Muscle layer of duodenum (tissue), 2 donors: ENCODE measurements at regions not wholly inside any gene's neighbourhood (a gene's known extent, or its start where the extent isn't known, plus 50 kb on each side); places are given as distances from the start of the nearest gene placed in this dataset.

Experiments
- H3K27ac ChIP-seq: one replicate; pipeline ENCODE4 v1.7.0; 2013; ENCODE audit warnings: mild to moderate bottlenecking, low read length
- H3K27me3 ChIP-seq: one replicate; pipeline ENCODE4 v1.7.0; 2013; ENCODE audit warnings: low read depth, mild to moderate bottlenecking, control low read depth, low read length
- H3K36me3 ChIP-seq, 2 donors: one replicate each; pipeline ENCODE4 v1.7.0; 2013; ENCODE audit warnings: low read length in 2 of 2, control low read depth in 1 of 2, mild to moderate bottlenecking in 1 of 2; ENCODE audit not compliant: insufficient read depth in 2 of 2, control insufficient read depth in 1 of 2
- H3K4me1 ChIP-seq, 2 donors: one replicate each; pipeline ENCODE4 v1.7.0; 2013; ENCODE audit warnings: low read length in 2 of 2, mild to moderate bottlenecking in 2 of 2, control low read depth in 1 of 2, moderate library complexity in 1 of 2; ENCODE audit not compliant: insufficient read depth in 2 of 2, control insufficient read depth in 1 of 2
- H3K4me3 ChIP-seq, 2 donors: one replicate each; pipeline ENCODE4 v1.7.0; 2013; ENCODE audit warnings: low read length in 2 of 2, low read depth in 1 of 2, mild to moderate bottlenecking in 1 of 2
- H3K9me3 ChIP-seq, 2 donors: one replicate each; pipeline ENCODE4 v1.7.0; 2013; ENCODE audit warnings: low read length in 2 of 2, control low read depth in 1 of 2, mild to moderate bottlenecking in 1 of 2; ENCODE audit not compliant: control insufficient read depth in 1 of 2
- donor health status: healthy.

DNA sequence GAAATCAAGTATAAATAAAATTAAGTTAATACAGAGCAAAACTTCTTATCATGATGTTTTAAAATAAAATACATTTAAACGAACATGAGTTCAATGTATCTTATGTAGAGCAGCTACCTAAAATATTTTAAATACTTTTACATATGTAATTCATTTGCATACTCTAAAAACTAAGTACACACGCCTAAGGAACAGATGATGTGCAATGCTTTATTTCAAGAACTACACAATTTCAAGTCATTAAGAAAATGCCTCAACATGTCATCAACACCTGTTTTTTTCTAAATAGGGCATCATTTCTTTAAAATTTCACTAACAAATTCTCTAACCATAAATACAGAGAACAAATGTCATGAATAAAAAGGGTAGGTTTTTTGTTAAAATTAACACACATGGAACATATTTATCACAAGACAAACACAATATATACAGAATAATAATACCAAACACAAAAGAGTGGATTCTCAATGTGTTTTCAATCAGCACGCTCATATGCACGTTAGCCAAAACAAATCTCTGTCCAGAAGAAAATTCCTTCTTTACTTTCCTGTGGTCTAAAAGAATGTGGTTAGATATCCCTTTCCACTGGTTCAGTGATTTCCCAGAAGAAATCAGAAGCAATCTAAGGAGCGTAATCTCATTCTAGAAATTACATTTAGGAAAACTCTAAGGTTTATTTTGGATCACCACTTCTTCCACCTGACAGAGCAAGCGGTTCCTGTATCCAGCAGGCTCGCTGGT, 73.0 kb upstream of the PFKP start:
- H3K27ac ChIP-seq: no peak overlapping the region
- H3K36me3 ChIP-seq: no peaks in the 10 kb centered on the region
- no peaks in the 10 kb centered on the region for H3K27me3 ChIP-seq
- H3K9me3 ChIP-seq: peaks cover 4 to 6% of the 10 kb centered on the region in 2 donors
- H3K4me1 ChIP-seq: no peaks in the 10 kb centered on the region
- no peak overlapping the region for H3K4me3 ChIP-seq

GRCh38 chr10:2993636-2994035, 73.7 kb upstream of the PFKP start:
- no peak overlapping the region for H3K27ac ChIP-seq
- no peaks in the 10 kb centered on the region for H3K36me3 ChIP-seq
- no peaks in the 10 kb centered on the region for H3K4me1 ChIP-seq
- peaks cover 11 to 13% of the 10 kb centered on the region in 2 donors for H3K9me3 ChIP-seq
- no peak overlapping the region for H3K4me3 ChIP-seq
- peaks cover 5% of the 10 kb centered on the region for H3K27me3 ChIP-seq

- peaks cover 11 to 13% of the 10 kb centered on the region in 2 donors for H3K9me3 ChIP-seq
- no peak overlapping the region for H3K27ac ChIP-seq
- no peaks in the 10 kb centered on the region for H3K4me1 ChIP-seq
- peaks cover 5% of the 10 kb centered on the region for H3K27me3 ChIP-seq
- H3K36me3 ChIP-seq: no peaks in the 10 kb centered on the region
- no peak overlapping the region for H3K4me3 ChIP-seq
Measured at GRCh38 chr10:2992401-2993198, 74.7 kb upstream of the PFKP start.

GRCh38 chr10:2990764-2991163, 76.6 kb upstream of the PFKP start:
- Histone ChIP-seq H3K36me3 (no peaks in the 10 kb centered on the region), H3K4me3 (no peak overlapping the region), H3K27me3 (peaks cover 5% of the 10 kb centered on the region), H3K27ac (no peak overlapping the region), H3K4me1 (peaks cover 8 to 12% of the 10 kb centered on the region in 2 donors), H3K9me3 (peaks cover 11 to 13% of the 10 kb centered on the region in 2 donors)

- H3K27ac ChIP-seq: no peak overlapping the region
- H3K4me3 ChIP-seq: peak overlapping the region in 1 of 2 donors; percentile 30
- peaks cover 11 to 13% of the 10 kb centered on the region in 2 donors for H3K9me3 ChIP-seq
- H3K4me1 ChIP-seq: peaks cover 9 to 18% of the 10 kb centered on the region in 2 donors
- peaks cover 10% of the 10 kb centered on the region for H3K27me3 ChIP-seq
- no peaks in the 10 kb centered on the region for H3K36me3 ChIP-seq
Measured at GRCh38 chr10:2989292-2989947, 77.9 kb upstream of the PFKP start.

- Histone ChIP-seq H3K9me3 (peaks cover 11 to 13% of the 10 kb centered on the region in 2 donors), H3K4me1 (peaks cover 9 to 18% of the 10 kb centered on the region in 2 donors), H3K4me3 (no peak overlapping the region), H3K27ac (no peak overlapping the region), H3K27me3 (peaks cover 11% of the 10 kb centered on the region), H3K36me3 (no peaks in the 10 kb centered on the region)
Measured at GRCh38 chr10:2987185-2987768, 80.1 kb upstream of the PFKP start.

GRCh38 chr10:2986391-2986801, 81.0 kb upstream of the PFKP start:
- H3K9me3 ChIP-seq: peaks cover 11 to 13% of the 10 kb centered on the region in 2 donors
- H3K27me3 ChIP-seq: peaks cover 11% of the 10 kb centered on the region

DNA sequence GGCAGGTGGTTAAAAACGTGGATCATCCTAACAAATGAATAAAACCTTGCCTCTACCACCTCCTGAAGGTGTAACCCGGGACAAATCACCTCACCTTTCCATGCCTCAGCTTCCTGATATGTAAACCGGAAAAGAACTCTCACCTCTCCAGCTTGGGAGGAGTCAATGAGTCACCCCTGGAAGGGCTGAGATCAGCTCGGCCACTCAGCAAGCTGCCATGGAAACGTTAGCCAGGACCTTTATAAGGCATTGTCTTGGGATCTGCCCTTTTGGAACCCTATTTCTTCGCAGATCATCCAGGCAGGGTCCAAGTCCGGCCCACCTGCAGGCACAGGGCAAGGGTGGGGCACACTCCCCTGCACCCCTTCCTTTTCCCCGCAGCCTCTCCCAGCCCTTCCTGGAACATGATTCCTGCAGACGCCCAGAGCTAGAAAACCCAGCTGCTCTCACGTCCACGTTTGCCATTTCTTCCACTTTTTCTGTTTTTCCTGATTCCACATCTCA, 81.6 kb upstream of the PFKP start:
- Histone ChIP-seq H3K4me3 (peak overlapping the region in 1 of 2 donors; percentile 31), H3K9me3 (peaks cover 11 to 13% of the 10 kb centered on the region in 2 donors), H3K36me3 (no peaks in the 10 kb centered on the region), H3K27me3 (peaks cover 11% of the 10 kb centered on the region), H3K27ac (peak overlapping the region; percentile 79), H3K4me1 (peaks cover 9 to 18% of the 10 kb centered on the region in 2 donors)

More at GRCh38 chr10:2986391-2986801, 81.0 kb upstream of the PFKP start:
- peak overlapping the region; percentile 14 to 31 for H3K4me3 ChIP-seq
- peak overlapping the region; percentile 79 for H3K27ac ChIP-seq
- H3K4me1 ChIP-seq: peaks cover 9 to 18% of the 10 kb centered on the region in 2 donors
- H3K36me3 ChIP-seq: no peaks in the 10 kb centered on the region

DNA sequence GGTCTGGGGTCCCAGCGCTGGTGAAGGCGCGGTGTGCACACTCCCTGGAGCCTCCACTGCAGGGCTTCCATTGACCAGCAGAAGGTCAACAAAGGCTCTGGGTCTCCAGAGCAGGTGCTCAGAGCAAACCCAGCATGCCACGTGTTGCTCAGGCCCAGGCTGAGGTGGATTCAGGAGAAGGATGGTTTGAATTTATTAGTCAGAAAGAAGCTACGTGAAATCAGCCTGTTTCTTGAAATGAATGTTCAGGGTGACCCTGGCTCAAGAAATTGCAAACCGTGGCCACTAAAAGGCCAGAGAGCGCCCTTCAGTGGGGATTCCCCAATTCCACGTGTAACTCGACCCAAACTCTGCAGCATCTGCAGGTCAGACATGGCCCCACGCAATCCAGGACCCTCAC, 82.7 kb upstream of the PFKP start:
- Histone ChIP-seq H3K9me3 (peaks cover 10% of the 10 kb centered on the region in 2 donors), H3K4me1 (peaks cover 9 to 18% of the 10 kb centered on the region in 2 donors), H3K27ac (no peak overlapping the region), H3K4me3 (no peak overlapping the region), H3K27me3 (peaks cover 11% of the 10 kb centered on the region), H3K36me3 (no peaks in the 10 kb centered on the region)

- H3K9me3 ChIP-seq: no peaks in the 10 kb centered on the region
- no peak overlapping the region for H3K4me3 ChIP-seq
- H3K27me3 ChIP-seq: peaks cover 6% of the 10 kb centered on the region
- peaks cover 9 to 18% of the 10 kb centered on the region in 2 donors for H3K4me1 ChIP-seq
- no peak overlapping the region for H3K27ac ChIP-seq
- H3K36me3 ChIP-seq: no peaks in the 10 kb centered on the region
Measured at GRCh38 chr10:2982146-2982545, 85.2 kb upstream of the PFKP start.
